HG03139 (cell line): ENCODE measurements at regions not wholly inside any gene's neighbourhood (a gene's known extent, or its start where the extent isn't known, plus 50 kb on each side); places are given as distances from the start of the nearest gene placed in this dataset.

Source experiments
- ATAC-seq: cut with Tn5 transposase; IDR thresholded peaks from one replicate; pipeline ENCODE4 v1.9.1; 2021; ENCODE audit not compliant: unreplicated experiment

DNA sequence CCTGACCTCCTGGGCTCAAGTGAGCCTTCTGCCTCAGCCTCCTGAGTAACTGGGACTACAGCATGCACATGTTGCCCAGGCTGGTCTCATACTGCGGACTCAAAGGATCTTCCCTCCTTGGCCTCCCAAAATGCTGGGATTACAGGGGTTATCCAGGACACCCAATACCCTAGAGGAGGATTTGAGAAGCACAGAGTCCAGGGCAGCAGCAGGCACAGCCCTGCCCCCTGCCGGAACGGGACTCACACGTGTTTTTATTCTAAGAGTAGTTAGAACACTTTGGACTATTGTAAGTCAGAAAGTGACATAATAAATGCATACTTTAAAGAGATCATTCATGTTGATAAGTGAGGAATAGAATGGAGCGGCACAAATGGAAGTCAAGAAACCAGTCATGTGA, 80.2 kb downstream of the C6orf118 start:
- no peak for ATAC-seq

- no peak for ATAC-seq
Observed at GRCh38 chr6:165227644-165228329, 81.6 kb downstream of the C6orf118 start.

- no peak for ATAC-seq
Observed at GRCh38 chr6:165223736-165224135, 85.7 kb downstream of the C6orf118 start.

- ATAC-seq: no peak
Observed at GRCh38 chr6:165223101-165223500, 86.3 kb downstream of the C6orf118 start.

DNA sequence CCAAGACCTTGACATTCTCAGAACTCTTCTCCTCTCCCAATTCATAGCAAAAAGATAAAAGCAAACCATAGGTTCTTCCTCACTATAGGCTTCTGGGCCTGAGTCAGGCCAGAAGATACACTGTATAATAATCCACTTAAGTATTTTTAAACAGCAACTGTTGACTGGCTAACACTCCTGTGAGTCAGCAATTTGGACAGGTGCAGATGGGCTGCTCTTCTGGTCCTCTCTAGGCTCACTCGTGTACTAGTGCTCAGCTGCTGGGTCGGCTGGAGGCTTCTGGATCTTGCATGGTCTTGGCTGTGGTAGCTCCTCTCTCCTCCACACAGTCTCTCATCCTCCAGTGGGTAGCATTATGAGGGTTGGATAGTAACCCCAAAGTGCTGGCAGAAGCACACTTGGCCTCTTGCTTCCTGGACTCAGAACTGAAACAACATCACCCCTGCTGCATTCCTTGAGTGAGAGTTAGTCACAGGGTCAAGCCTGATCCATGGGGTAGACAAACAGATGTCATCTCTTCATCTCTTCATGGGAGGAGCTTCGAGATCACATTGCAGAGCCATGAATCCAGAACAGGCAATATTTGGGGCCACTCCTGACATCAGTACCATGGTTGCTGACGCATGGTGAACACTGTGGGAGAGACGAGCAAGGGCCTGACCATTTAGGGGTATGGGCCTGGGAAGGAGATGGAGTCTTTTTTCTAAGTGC, 86.9 kb downstream of the C6orf118 start:
- ATAC-seq: no peak

DNA sequence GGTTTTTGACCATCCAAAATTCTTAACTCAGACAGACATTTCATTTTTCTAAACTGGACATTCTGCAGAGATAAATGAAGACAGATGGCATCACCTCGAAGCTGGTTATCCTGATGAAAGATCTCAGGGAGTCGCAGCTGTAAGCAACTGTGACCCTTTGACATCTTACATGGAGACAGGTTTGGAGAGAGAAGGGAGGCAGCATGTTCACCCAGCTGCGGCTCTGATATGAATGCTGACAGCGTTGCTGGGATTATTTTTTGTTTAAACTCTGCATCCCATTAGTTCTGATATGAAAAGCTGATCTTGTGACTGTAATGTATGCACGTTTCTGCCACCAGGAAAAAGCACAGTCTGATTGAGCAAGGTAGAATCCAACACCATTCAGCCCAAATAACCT, 89.4 kb downstream of the C6orf118 start:
- ATAC-seq: no peak

DNA sequence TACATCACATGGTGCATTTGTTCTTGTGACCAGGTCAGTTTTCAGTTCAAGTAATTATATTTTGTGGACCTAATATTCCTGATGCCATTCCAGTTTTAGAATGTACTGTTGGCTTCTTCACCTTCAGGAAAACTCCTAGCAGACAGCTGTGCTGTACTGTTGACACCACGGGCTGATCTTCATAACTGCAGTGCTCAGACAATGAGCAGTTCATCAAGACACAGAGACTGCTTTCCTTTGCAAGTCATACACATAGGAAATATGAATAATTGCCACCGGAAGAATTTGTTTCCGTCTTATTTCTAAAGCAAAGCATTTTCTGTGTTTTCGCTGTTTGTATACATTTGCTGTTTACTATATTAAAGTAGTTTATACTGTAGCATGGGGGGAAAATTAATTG, 89.8 kb downstream of the C6orf118 start:
- ATAC-seq: no peak

DNA sequence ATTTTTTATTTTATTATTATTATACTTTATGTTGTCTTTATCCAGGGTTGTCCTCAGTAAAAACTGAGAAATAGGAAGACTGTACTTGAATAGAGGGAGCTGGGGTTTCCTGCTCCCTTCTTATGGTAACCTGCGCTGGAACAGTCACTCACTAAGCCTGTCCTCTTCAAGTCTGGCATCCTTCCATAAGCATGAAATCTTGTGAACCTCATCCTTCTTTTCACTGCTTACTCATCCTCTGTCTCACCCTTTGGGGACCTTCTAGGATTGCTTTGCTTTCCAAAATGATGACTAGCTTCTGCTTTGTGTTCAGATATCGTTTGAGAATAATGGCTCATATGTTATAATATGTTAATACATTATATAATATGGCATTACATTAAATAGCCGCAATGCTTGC, 90.6 kb downstream of the C6orf118 start:
- ATAC-seq: no peak

- ATAC-seq: no peak
Observed at GRCh38 chr6:165206798-165207197, 102.6 kb downstream of the C6orf118 start.

DNA sequence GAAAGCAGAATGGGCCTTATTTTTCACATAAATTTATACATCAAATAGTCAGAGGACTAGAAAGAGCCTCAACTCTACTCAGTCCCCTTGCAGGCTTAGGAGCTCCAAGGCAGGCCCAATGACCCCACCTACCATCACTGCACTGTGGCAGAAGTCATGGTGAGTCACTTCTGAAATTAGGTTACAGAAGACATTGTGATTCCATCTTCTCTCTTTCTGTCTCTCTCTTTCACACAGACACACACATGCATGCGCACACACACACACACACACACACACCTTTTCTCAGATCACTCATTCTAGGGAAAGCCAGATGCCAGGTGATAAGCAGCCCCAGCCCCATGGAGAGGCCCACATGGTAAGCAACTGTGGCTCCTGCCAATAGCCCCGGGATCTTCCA, 103.8 kb downstream of the C6orf118 start:
- no peak for ATAC-seq

- ATAC-seq: no peak
Observed at GRCh38 chr6:165204807-165205545, 104.4 kb downstream of the C6orf118 start.

DNA sequence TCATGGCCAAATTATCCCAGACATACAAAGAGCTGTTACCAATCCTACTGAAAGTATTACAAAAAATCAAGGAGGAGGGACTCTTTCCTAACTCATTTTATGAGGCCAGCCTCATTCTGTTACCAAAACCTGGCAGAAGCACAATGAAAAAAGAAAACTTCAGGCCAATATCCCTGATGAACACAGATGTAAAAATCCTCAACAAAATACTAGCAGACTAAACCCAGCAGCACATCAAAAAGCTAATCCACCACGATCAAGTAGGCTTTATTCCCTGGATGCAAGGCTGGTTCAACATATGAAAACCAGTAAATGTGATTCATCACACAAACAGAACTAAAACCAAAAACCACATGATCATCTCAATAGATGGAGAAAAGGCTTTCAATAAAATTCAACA, 109.2 kb downstream of the C6orf118 start:
- no peak for ATAC-seq

DNA sequence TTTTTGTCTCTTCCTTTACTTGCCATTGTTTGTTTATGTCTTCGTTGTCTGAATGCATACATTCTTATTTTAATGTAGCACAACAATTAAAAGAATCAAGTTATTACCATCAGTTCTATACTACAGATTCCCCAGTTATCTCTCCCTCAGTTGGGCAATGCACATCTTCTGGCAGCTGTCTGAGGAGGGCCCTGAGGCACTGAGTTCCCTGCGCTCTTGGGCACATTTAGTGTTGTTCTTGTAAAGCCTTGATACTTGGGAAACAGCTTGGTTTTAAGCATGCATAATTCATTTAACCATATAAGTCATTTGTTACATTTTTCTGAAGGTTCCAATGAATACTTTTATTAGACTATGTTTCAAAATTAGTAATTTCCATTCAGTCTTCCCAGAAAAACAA, 117.9 kb downstream of the C6orf118 start:
- ATAC-seq: no peak

DNA sequence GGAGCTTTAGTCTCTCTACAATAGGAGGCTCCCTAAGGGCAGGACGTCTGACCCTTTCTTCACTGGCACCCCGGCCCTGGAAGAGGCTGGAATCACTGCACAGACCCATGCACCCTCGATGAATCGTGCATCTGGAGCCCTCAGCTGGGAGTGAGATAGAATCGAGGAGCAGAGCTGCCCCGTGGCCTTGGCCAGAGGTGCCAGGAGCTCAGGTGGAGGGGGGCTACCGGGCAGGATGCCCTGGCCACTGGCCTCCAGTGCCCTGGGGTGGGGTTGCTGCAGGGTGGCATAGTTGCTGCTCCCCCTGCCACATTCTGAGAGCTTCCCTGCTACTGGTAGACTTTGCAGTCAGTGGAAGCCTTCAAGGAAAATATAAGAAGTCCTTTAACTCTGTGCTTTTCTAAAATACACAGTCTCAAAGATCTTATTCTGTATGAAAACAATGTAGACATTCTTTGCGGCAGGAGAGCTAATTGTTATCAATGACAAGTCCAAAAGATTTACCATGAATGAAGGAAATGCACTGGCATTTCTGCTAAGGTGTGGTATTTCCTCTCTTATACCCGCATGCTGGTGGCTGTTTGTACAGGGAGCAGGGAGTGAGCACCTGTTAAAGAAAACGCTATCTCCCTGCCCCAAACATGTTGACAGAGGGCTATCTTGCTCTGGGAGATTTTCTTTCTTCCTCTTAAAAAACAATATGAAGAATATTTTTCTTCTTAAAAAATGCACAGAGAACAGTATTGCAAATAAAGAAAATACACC, 122.8 kb downstream of the C6orf118 start:
- no peak for ATAC-seq

GRCh38 chr6:165186041-165186440, 123.4 kb downstream of the C6orf118 start:
- ATAC-seq: no peak

- ATAC-seq: no peak
Observed at GRCh38 chr6:165184192-165184979, 125.0 kb downstream of the C6orf118 start.

DNA sequence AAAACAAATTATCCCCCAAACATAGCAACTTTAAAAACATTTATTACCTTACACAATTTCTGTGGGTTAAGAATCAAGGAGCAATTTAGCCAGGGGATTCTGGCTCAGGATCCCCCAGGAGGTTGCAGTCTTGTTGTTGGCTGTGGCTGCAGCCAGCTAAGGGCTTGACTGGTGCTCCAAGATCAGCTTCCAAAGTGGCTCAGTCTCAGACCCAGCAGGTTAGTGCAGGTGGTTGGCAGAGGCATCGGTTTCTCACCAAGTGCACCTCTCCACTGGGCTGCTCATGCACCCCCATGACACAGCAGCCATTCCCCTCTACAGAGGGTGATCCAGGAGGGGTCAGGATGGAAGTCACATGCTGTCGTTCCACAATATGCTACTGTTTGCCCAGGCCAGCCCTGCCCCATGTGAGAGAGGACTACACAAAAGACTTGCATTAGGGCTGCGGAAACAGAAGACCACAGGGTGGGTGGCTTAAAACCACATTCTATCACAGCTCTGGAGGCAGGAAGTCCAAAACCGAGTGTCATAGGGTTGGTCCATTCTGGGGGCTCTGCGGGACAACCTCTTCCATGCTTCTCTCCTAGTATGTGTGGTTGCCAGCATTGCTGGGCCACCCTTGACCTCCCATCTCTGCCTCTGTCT, 125.8 kb downstream of the C6orf118 start:
- ATAC-seq: no peak

GRCh38 chr6:165183071-165183470, 126.3 kb downstream of the C6orf118 start:
- ATAC-seq: no peak

DNA sequence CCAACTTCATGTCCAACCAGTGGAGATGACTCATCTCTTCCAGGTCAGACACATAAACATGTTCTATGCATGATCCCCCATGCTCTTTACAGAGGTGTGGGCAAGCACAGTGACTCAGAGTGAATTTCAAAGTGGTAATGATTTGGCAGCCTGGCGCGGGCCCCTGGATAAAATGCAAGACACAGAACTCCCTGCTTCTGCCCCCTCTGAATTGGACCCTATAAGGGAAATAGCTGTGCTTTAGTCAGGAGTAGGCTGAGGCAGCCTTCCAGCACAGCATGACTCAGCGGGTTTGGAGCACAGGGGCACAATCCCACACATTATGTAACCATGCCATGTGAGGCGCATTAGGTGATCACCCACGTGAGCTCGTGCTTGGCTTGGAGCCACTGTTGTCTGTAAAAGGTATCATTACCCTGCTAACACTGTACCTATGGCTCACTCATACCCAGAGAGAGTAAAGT, 127.4 kb downstream of the C6orf118 start:
- ATAC-seq: no peak

DNA sequence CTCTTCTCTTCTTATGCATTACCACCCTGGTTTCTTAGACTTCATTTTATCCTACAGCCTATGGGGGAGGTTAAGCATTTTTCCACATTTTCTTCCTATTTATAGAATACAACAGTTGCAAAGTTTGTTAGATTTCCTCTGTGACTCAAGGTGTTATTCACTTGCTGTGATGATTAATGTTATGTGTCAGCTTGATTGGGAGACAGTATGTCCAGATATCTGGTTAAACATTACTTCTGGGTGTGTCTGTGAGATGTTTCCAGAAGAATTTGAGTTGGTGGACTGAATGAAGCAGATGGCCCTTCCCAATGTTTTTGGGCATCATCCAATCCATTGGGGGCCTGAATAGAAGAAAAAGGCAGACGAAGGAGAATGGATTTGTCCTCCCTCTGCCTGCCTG, 131.3 kb downstream of the C6orf118 start:
- no peak for ATAC-seq
